ENCODE measurements at regions not wholly inside any gene's neighbourhood (a gene's known extent, or its start where the extent isn't known, plus 50 kb on each side); places are given as distances from the start of the nearest gene placed in this dataset.

DNA sequence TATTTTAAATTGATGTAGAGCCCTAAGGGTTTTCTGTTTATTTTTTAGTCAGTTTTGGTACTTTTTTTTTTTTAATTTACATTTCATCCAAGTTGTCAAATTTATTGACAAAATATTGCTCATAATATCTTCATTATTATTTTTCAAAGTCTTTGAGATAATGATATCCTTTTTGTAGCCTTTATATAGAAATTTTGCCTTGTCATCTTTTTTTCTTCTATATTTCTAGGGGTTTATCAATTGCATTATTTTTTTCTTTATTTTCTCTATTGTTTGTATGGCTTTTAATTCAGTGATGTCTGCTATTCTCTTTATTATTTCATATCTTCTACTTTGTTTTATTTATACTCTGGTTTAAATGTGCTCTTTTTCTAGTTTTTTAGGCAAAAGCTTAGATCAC lies 863.0 kb upstream of the GJE1 start:
- DNase-seq, result no peak

DNA sequence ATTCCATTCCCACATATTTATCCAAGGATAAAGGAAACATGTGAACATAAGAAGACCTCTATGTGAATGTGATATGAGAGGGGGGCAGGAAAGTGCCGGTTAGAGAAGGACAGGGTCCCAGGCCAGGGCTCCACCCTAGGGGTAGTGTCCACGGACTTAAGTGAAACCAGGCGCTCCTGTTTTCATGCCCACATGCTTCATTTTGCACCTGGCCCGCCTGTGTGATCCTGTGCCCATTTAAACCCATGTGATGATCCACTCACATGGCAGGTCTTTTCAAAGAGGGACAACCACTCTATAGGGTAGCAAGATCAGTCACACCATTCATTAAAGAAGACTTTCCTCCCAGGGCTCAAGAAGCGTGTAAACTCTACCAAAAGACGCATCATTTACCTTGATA lies 865.3 kb upstream of the GJE1 start:
- DNase-seq, result no peak

DNA sequence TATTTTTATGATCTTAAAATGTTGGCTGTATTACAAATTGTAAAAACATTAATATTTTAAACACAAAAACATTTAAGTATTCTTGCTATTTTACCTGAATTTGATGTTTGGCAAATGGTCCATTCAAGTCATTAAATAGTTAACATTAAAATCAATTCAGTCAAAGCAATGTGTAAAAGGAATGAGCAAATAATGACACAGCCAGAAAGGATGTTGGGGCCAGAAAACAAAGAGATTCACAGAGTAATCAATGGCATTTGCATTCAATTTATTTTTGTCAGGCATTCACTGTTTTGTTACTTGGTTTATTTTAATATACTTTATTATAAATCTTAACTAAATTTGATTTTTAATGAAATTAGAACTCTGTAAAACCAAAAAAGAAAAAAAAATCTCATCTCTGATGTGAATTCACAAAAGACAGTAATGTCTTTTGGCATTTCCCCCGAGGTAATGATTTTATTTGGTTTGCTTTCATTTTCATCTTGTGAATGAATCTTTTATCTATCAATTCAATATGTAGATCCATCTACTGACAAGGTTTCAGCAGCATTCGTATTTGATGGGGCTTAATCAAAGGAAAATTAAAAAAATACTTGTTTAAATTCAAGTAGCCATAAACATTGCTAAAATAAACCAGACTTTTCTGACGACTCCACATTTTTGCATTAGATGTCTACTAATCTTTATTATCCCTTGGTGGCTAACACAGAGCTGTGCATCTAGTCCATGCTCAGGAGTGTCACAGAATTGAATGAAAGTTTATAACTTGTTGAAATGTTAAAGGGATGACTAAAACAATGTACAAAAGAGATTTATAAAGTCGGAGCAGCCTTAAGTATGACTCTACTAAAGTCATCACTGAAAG lies 866.7 kb upstream of the GJE1 start:
- DNase-seq, result no peak

DNA sequence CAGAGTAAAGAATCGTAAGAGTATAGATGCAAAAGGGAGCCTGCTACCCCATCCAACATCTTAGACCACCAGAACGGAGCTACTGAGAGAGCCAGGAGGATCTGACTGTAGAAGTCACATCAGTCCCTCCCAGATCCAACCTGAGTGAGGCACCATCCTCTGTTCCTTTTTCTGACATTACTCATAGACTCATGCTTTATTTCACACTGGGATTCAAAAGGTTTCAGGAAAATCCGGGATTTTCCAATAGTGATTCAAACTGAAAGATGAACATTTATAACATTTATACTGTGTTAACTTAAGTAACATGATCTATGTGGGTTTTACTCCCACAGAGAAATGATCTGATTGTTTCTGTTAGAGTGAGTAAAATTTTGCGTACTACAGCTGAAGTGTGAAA lies 868.6 kb upstream of the GJE1 start:
- no peak for DNase-seq

DNA sequence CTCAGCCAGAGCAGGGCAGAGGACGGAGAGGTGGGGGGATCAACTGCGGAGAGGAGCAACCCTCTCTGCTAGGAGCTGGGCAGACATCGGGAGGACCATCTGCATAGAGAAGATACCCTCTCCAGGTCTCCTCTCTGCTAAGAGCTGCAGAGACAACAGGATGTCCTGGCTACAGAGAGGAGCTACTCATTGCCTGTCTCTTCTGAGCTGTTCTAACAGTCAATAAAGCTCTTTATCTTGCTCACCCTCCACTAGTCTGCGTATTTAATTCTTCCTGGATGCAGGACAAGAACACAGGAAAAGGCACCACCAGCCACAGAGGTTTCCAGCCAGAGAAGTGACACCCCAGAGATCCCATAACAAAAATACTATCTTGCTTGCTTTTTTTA lies 871.1 kb upstream of the GJE1 start:
- no peak for DNase-seq

DNA sequence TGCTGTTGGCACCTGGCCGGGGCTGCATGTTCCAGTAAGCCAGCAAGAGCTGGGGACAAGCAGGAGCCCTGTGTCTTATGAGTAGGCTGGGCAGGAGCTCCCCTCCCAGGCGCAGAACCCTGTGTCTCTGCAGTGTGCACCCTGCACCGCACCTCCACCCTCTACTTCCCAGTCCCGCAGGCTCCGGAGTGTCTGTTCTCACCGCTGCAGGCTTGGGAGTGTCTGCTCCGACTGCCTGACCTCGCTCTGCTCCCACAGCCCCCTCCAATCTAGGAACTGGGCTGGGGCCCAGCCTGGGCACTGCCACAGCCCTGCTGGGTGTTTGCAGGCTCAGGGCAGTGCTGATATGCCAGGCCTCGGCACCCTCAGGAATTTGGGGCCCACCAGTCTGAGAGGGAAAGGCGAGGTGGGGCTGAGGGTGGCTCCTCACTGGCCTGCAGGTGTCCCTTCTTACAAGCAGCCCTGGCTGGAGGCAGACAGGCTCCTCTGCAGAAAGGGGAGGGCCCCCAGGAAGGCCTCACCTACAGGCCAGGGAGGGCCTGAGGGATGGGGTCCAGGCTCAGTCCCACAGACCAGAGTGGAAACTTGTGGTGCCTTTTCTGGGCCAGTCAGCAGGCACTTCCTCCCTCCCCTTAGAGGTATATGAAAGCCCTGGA lies 871.6 kb upstream of the GJE1 start:
- DNase-seq, result no peak

DNA sequence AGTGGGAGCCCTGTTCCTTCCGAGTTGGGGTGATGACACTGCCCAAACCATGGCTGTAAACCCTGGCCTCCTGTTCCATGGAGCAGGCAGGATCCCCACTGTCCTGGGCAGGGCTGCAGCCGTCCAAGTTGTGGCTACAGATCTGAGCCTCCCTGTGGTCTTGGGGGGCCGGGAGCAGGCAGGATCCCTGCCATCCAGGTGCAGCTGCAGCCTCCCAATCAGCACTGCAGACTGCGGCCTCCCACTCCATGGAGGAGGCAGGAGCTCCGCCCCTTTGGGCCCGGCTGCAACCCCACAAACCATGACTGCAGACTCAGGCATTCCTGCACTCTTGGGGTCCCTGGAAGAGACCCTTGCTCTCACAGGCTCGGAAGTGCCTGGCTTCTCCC lies 872.1 kb upstream of the GJE1 start:
- DNase-seq, result no peak

DNA sequence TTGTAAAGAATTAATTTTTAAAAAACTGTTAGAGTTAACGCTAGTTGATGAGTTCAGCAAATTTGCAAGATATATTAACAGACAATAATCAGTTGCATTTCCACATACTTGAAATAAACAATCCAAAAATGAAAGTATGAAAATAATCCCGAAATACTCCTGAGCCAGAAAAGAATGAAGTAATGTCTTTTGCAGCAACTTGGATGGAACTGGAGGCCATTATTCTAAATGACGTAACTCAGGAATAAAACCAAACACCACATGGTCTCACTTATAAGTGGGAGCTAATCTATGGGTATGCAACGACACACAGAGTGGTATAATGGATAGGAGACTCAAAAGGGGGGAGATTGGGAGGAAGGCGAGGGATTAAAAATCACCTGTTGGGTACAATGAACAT lies 872.9 kb upstream of the GJE1 start:
- no peak for DNase-seq

DNA sequence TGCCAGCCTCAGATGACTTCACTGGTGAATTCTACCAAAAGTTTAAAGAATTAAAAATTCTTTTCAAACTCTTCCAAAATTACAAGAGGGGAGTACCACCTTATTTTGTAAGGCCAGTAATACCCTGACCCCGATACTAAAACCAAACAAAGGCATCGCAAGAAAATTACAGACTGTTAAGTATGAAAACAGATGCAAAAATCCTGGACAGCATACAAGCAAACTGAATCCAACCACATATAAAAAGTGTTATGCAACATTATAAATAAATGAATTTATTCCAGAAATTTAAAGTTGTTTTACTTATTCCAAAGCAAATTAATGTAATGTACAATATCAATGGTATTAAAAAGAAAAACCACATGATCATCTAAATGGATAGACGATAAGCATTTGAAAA lies 873.6 kb upstream of the GJE1 start:
- no peak for DNase-seq

DNA sequence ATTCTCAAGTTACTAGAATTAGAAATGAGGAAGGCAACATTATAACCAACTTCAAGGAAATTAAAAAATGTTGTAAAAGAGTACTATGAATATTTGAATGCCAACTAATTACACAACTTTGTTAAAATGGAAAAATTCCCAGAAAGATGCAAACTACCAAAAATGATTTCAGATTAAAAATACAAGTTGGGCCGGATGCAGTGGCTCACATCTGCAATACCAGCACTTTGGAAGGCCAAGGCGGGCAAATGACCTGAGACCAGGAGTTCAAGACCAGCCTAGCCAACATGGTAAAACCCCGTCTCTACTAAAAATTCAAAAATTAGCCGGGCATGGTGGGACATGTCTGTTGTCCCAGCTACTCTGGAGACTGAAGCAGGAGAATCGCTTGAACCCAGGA lies 874.2 kb upstream of the GJE1 start:
- DNase-seq, result no peak

DNA sequence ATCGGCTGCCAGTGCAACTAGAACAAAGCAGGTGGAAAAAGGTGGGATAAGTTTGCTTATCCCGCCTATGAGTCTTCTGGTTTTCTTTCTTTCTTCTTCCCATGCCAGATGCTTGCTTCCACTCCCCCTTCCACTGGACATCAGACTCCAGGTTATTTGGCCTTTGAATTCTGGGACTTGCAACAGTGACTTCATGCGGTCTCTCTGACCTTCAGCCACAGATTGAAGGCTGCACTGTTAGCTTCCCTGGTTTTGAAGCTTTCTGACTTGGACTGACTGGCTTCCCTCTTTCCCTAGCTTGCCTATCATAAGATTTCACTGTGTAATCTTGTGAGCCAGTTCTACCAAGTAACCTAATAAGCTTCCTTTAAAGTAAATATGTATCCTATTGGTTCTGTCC lies 878.4 kb upstream of the GJE1 start:
- no peak for DNase-seq

DNA sequence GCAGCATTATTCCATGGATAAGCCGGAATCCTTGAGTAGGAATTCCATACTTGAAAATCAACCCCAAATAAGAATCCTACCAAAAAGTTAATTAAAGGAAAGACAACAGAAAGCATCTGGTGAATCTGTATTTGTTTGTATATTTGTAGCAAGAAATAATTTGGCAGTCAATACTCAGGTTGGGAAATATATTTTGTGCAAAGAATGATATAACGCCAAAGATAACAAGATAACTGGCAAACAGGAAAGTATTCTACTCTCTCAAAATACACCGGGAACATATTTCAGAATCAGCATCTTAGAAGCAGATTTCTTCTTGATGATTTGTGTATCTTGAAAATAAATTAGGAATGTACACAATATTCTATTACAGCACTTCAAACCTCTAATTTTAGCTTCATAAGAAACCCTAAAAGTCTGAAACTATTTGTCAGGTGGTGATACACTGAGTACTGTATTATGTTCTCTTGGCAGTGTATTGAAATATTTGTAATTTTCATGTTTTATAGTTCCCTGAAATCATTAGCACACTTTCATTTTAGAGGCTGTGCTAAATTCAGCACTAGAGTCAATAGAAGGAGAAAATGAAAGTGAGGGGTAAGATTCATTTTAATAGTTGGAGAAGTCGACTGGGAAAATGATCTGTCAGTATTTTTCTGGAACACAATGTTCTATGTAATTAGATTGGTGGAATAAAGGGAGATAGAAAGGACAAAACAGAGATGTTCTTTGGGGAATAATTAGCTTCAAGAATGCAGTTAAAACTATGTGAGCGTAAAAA lies 879.7 kb upstream of the GJE1 start:
- DNase-seq, result no peak

DNA sequence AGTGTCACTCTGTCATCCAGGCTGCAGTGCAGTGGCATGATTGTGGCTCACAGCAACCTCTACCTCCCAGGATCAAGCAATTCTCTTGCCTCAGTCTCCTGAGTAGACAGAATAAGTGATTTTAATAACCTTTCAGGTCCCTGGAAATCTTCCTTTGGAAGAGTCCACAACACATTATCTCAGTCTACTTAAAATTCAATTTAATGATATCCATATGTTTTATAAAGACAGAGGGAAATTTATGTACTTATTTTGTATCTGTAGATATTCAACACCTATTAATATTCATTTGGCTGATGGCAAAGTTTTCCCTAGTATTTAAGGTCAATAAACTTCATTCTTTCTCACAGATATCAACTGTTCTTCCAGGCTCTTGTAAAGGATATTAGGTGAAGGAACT lies 881.4 kb upstream of the GJE1 start:
- no peak for DNase-seq

DNA sequence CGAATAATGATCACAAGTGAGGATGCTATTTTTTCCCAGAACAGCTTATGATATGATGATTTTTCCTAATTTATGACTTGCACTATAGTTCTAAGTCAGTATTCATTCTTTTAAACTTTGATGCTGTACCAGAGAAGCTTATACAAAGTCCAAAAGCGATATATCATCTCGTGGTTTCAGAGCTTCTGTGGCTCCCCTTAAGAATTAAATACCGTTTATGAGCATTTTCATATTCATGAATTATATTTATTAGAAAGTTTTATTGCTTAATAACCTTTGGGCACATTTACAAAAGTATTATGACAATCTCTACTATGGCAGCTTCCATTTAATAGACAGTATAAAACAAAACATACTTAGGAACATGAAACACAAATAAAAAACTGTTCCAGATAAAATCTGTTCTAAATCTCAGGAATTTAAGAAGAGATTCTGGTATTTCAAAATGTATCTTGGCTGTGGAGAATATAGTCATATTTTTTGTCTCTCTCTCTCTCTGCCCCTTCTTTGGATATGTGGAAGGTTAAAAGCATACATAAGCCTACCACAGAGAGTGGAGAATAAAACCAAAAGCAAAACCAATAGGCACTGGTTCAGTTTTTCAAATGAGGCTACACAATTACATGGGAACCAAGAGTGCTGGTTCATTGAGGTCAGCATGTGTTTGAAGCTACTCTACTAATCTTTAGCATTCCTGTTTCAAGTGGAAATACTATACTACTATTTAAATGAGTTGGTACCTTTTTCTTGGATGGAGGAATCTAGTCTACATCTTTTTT lies 884.5 kb upstream of the GJE1 start:
- no peak for DNase-seq

DNA sequence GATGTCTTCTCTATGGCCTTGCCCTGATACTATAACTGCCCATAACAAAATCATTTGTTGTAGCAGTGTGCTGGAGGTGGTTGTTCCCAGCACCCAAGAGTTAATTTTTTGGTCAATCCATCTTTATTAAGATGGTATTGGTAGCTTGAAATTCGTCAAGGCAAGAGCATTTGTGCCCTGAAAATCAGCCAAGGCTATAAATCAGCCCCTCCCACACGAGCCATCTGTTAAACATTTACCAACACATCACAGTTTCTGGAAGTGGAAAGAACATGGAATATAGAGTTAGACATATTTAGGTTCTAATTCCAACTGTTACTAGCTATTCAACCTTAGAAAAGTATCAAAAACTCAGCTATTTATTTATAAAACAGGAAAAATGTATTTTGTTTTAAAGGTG lies 888.4 kb upstream of the GJE1 start:
- no peak for DNase-seq

DNA sequence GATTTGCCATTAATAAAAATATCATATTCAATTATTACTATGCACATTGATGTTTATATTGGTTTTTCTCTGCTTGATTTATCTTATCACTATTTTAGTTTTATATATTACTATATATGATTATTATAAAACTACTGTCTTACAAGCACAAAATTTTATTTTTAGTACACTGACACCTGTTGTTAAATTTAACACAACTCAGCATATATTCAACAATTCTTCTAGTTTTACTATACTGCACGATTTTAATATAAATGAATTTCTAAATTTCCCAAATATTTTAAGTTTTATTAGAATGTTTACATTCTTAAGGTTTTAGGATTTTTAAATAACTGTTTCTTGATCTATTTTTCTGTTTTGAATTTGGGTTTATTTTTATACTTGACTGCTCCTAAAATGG lies 889.8 kb upstream of the GJE1 start:
- no peak for DNase-seq

DNA sequence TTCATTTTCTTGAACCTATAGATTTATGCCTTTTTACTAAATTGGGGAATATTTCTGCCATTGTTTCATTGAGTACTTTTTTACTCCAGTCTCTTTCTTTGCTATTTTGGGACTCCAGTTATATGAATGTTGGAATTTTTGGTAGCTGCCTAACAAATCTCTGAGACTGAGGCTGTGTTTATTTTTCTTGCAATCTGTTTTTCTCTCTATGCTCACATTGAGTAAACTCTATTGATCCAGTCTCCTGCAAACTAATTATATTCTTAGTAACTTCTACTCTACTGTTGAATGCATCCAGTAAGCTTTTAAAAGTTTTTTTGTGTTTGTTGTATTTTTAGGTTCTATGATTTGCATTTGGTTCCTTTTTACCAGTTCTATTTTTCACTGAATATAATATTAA lies 903.4 kb upstream of the GJE1 start:
- no peak for DNase-seq

DNA sequence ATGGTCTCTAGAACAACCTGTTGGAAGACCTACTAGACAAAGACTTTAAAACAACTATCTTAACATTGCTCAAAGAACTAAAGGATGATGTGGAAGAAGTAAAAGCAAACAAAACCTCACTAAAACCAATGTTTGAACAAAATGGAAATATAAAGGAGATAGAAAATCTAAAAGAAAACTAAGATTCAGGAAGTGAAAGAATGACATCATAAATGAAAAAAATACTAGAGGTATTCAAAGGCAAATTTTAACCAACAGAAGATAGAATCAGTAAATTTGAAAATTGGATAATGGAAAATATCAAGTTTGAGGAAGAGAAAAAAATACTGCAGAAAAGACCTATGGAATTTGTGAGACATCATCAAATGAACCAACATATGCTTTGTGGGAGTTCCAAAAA lies 914.1 kb upstream of the GJE1 start:
- no peak for DNase-seq

DNA sequence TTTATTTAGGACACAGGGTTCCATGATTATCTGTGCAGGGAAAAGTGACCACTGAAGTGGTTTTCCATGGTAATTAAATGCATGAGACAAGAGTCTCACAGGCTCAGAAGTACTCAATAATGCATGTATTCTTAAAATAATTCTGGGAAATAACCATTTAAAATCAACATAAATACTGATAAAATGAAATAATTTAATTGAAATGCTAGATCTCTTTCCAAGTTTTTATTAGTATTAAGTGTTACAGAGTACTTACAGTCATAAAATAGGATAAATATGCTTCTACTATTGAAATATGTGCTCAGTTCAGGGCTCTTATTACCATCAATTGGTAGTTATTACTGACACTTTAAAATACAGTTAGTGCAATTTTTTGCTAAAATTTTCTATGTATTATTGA lies 916.0 kb upstream of the GJE1 start:
- DNase-seq, result no peak

DNA sequence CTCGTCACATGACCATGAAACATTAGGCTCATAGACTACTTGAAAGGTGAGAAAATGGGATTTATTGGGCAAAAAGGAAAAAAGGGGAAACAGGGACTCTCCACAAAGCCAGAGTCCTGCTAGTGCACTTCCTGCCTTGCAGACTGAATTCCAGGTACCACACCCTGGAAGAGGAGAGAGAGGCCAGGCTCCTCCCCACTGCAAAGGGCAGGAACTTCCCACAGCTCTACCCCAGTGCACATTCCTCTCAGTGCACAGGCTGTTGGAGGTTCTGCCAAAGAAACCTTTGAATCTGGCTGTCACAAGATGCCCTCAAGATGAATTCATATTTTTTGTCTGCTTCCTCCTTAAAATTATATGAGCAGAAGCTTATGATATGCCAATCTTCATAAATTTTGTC lies 920.4 kb upstream of the GJE1 start:
- no peak for DNase-seq

DNA sequence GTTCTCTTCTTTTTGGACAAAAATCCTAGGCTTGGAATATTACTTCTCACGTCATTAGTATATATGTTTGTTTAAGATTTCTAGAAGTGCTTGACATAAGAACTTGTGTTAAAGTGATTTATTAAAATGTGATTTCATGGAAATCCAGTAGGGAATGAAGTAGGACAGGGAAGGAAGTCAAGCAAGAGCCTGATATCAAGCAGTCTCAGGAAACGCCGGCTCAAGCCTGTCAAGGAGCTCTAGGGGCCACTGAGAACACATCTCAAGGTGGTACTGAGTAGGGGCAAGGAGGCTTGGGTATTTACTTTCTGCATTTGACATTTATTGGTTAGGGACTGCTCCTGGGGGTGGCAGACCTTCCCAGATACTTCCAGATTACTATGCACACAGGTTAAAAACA lies 920.9 kb upstream of the GJE1 start:
- no peak for DNase-seq

DNA sequence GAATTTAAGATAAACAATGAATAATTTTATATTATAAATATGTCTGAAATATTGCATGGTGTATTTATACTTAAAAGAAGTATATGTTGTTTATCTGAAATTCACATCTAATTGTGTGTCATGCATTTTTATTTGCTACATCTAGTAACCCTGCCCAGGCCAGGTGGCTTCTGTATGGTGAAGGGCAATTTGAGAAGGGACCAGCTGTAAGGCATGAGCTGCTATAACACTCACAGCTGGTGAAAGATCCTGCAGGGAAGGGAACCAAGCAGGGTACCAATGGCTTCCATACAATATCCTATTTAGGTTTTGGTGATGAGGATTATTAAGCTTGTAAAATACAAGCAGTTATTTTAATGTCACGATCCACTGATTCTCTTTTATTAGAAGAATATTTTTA lies 921.8 kb upstream of the GJE1 start:
- DNase-seq, result no peak

DNA sequence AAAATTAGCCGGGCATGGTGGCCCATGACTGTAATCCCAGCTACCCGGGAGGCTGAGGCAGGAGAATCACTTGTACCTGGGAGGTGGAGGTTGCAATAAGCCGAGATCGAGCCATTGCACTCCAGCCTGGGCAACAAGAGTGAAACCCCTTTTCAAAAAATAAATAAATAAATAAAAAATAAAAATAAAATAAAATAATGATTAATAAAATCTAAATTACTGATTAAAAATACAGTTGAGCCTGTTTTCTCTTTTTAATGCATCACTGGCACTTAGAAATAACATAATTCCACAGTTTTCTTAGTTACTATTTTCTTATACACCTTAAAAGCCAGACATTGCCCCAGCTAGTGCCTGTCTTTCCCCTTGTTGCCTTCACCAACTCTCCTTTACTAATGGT lies 922.8 kb upstream of the GJE1 start:
- DNase-seq, result no peak

All from activated T-cell treated with anti-CD3 and anti-CD28 coated beads for 4 hours (primary cell).